HEK293 (cell line): ENCODE measurements at regions not wholly inside any gene's neighbourhood (a gene's known extent, or its start where the extent isn't known, plus 50 kb on each side); places are given as distances from the start of the nearest gene placed in this dataset.
A peak's percentile ranks its signal among the peaks of the same experiment; 100 is the strongest.

Source experiments
- CTCF ChIA-PET: fragments of 350-600 bp; formaldehyde crosslinking; extraction: SDS; loops from one replicate; lab custom pipeline; 2021; ENCODE audit warnings: antibody characterized with exemption; lab: Yijun Ruan, JAX
- POLR2A ChIA-PET: fragments of 300-600 bp; formaldehyde crosslinking; extraction: SDS; loops from one replicate; lab custom pipeline; 2020; ENCODE audit warnings: antibody characterized with exemption, inconsistent platforms; lab: Yijun Ruan, JAX
- H3K27ac ChIP-seq: fragments of 200-500 bp; sonication (Bioruptor generic); 2 replicates; pipeline ENCODE4 v1.5.1; 2014; ENCODE audit warnings: low read depth, low read length, control low read depth, inconsistent platforms; ENCODE audit errors: extremely low read depth
- H3K36me3 ChIP-seq, 2 experiments: fragments of 200-500 bp in 1 of 2; sonication (Bioruptor generic) in 1 of 2; 1 replicate in 1 of 2; 2 replicates in 1 of 2; pipeline ENCODE4 v1.5.1; 2014 to 2017; ENCODE audit warnings: inconsistent platforms in 2 of 2, low read length in 2 of 2; ENCODE audit not compliant: control insufficient read depth in 2 of 2, insufficient read depth in 1 of 2
- H3K4me1 ChIP-seq: fragments of 200-500 bp; sonication (Bioruptor generic); 2 replicates; pipeline ENCODE4 v1.5.1; 2014; ENCODE audit warnings: mild to moderate bottlenecking, low read length, inconsistent platforms; ENCODE audit not compliant: control insufficient read depth, insufficient read depth
- H3K4me3 ChIP-seq: 2 replicates; pipeline ENCODE4 v1.5.1; 2011; ENCODE audit warnings: low read depth, mild to moderate bottlenecking, control low read depth, low read length, moderate library complexity
- H3K9me3 ChIP-seq: fragments of 200-500 bp; sonication (Bioruptor generic); 2 replicates; pipeline ENCODE4 v1.5.1; 2014; ENCODE audit warnings: low read depth, low read length, inconsistent platforms; ENCODE audit not compliant: control insufficient read depth, insufficient read depth
- EGR2 ChIP-seq: fragments of 450-650 bp; formaldehyde crosslinking; IDR thresholded peaks from 2 replicates; pipeline ENCODE4 v1.5.1; 2016; ENCODE audit warnings: low read depth, missing biosample characterization, missing genetic modification characterization
- FEZF1 ChIP-seq: fragments of 450-650 bp; formaldehyde crosslinking; IDR thresholded peaks from 2 replicates; pipeline ENCODE4 v1.5.1; 2016; ENCODE audit warnings: missing biosample characterization, missing genetic modification characterization
- GLI4 ChIP-seq: fragments of 450-650 bp; formaldehyde crosslinking; IDR thresholded peaks from 2 replicates; pipeline ENCODE4 v1.5.1; 2016; ENCODE audit warnings: missing biosample characterization, missing genetic modification characterization
- GLIS1 ChIP-seq: fragments of 450-650 bp; formaldehyde crosslinking; IDR thresholded peaks from 2 replicates; pipeline ENCODE4 v1.5.1; 2016; ENCODE audit warnings: missing biosample characterization, missing genetic modification characterization
- IKZF3 ChIP-seq: fragments of 450-650 bp; IDR thresholded peaks from 2 replicates; pipeline ENCODE4 v1.5.0; 2018; ENCODE audit warnings: missing biosample characterization, mild to moderate bottlenecking, missing genetic modification characterization, moderate library complexity
- KLF1 ChIP-seq: fragments of 450-650 bp; formaldehyde crosslinking; IDR thresholded peaks from 2 replicates; pipeline ENCODE4 v1.5.1; 2016; ENCODE audit warnings: missing biosample characterization, missing genetic modification characterization
- KLF7 ChIP-seq: fragments of 450-650 bp; formaldehyde crosslinking; IDR thresholded peaks from 2 replicates; pipeline ENCODE4 v1.5.1; 2016; ENCODE audit warnings: missing biosample characterization, missing genetic modification characterization, borderline replicate concordance
- KLF9 ChIP-seq: fragments of 450-650 bp; formaldehyde crosslinking; IDR thresholded peaks from 2 replicates; pipeline ENCODE4 v1.5.1; 2016; ENCODE audit warnings: missing biosample characterization, missing genetic modification characterization, low read depth
- MYNN ChIP-seq: fragments of 450-650 bp; formaldehyde crosslinking; IDR thresholded peaks from 2 replicates; pipeline ENCODE4 v1.5.1; 2016; ENCODE audit warnings: missing biosample characterization, missing genetic modification characterization, borderline replicate concordance
- PRDM1 ChIP-seq: fragments of 450-650 bp; formaldehyde crosslinking; IDR thresholded peaks from 2 replicates; pipeline ENCODE4; 2016; ENCODE audit warnings: missing biosample characterization, missing genetic modification characterization
- PRDM4 ChIP-seq: fragments of 450-650 bp; formaldehyde crosslinking; IDR thresholded peaks from 2 replicates; pipeline ENCODE4 v1.5.1; 2017; ENCODE audit warnings: missing biosample characterization, missing genetic modification characterization
- ZBTB17 ChIP-seq: fragments of 450-650 bp; formaldehyde crosslinking; IDR thresholded peaks from 2 replicates; pipeline ENCODE4 v1.5.1; 2016; ENCODE audit warnings: missing biosample characterization, missing genetic modification characterization
- ZBTB20 ChIP-seq: fragments of 450-650 bp; formaldehyde crosslinking; IDR thresholded peaks from 2 replicates; pipeline ENCODE4 v1.5.1; 2016; ENCODE audit warnings: missing biosample characterization, missing genetic modification characterization
- ZEB2 ChIP-seq: fragments of 450-650 bp; formaldehyde crosslinking; IDR thresholded peaks from 2 replicates; pipeline ENCODE4 v1.5.1; 2016; ENCODE audit warnings: missing biosample characterization, missing genetic modification characterization
- ZFHX2 ChIP-seq: fragments of 450-650 bp; formaldehyde crosslinking; conservative IDR thresholded peaks from 2 replicates; pipeline ENCODE4 v1.5.1; 2016; ENCODE audit warnings: missing biosample characterization, missing genetic modification characterization
- ZFP41 ChIP-seq: fragments of 450-650 bp; formaldehyde crosslinking; IDR thresholded peaks from 2 replicates; pipeline ENCODE4 v1.5.1; 2016; ENCODE audit warnings: missing biosample characterization, missing genetic modification characterization, borderline replicate concordance
- ZNF132 ChIP-seq: fragments of 450-650 bp; formaldehyde crosslinking; IDR thresholded peaks from 2 replicates; pipeline ENCODE4 v1.5.1; 2017; ENCODE audit warnings: missing biosample characterization, missing genetic modification characterization, borderline replicate concordance
- ZNF138 ChIP-seq: fragments of 450-650 bp; formaldehyde crosslinking; IDR thresholded peaks from 2 replicates; pipeline ENCODE4 v1.5.1; 2016; ENCODE audit warnings: missing biosample characterization, missing genetic modification characterization, borderline replicate concordance
- ZNF16 ChIP-seq: fragments of 450-650 bp; formaldehyde crosslinking; IDR thresholded peaks from 2 replicates; pipeline ENCODE4 v1.5.1; 2016; ENCODE audit warnings: low read depth, missing biosample characterization, missing genetic modification characterization
- ZNF239 ChIP-seq: fragments of 450-650 bp; formaldehyde crosslinking; IDR thresholded peaks from 2 replicates; pipeline ENCODE4 v1.5.1; 2016; ENCODE audit warnings: missing biosample characterization, missing genetic modification characterization
- ZNF24 ChIP-seq: fragments of 450-650 bp; formaldehyde crosslinking; IDR thresholded peaks from 2 replicates; pipeline ENCODE4 v1.5.1; 2016; ENCODE audit warnings: missing biosample characterization, missing genetic modification characterization
- ZNF324 ChIP-seq: fragments of 450-650 bp; formaldehyde crosslinking; IDR thresholded peaks from 2 replicates; pipeline ENCODE4 v1.5.1; 2016; ENCODE audit warnings: missing biosample characterization, missing genetic modification characterization
- ZNF394 ChIP-seq: fragments of 450-650 bp; formaldehyde crosslinking; IDR thresholded peaks from 2 replicates; pipeline ENCODE4 v1.5.1; 2016; ENCODE audit warnings: missing biosample characterization, missing genetic modification characterization, mild to moderate bottlenecking, moderate library complexity, borderline replicate concordance
- ZNF473 ChIP-seq: fragments of 450-650 bp; formaldehyde crosslinking; IDR thresholded peaks from 2 replicates; pipeline ENCODE4 v1.5.1; 2017; ENCODE audit warnings: missing biosample characterization, missing genetic modification characterization
- ZNF561 ChIP-seq: fragments of 450-650 bp; IDR thresholded peaks from 2 replicates; pipeline ENCODE4 v1.5.1; 2018; ENCODE audit warnings: missing biosample characterization, missing genetic modification characterization, borderline replicate concordance
- ZNF600 ChIP-seq: fragments of 450-650 bp; formaldehyde crosslinking; IDR thresholded peaks from 2 replicates; pipeline ENCODE4 v1.5.1; 2016; ENCODE audit warnings: missing biosample characterization, missing genetic modification characterization
- ZNF623 ChIP-seq: fragments of 450-650 bp; formaldehyde crosslinking; IDR thresholded peaks from 2 replicates; pipeline ENCODE4 v1.5.1; 2016; ENCODE audit warnings: missing biosample characterization, missing genetic modification characterization
- TF ChIP-seq, protein P1 (sequence below): fragments of 450-650 bp; formaldehyde crosslinking; IDR thresholded peaks from 2 replicates; pipeline ENCODE4 v1.5.1; 2016; ENCODE audit warnings: missing biosample characterization, missing genetic modification characterization

DNA sequence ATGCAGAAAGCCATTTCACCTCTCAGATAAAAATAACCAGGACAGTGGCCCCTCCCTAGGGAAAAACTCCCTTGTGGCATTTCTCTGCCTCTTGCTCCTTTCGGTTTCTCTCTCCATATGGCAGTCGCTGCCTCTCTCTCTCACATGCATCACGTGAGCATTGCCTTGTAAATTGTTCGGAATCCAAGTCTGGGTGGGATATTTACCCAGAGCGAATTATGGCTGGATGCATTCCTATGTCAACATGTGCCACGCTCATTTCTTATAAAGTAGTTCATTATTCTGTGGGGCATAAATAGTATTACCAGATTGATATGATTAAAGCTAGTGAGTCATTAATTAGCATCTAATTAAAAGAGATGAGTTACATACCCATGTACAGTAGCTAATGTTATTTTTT is 392.9 kb downstream of the INSC start:
- H3K27ac ChIP-seq: no peak overlapping the region
- CTCF ChIA-PET: interaction anchor here (1.2 kb wide), 1 partner anchor 11 kb away, joined by 3 read pairs; no protein-coding TSS in a partner anchor
- no peak for TF ChIP-seq ZEB2
- no peak for TF ChIP-seq GLI4 (tag by site-specific recombination)
- peak; percentile 93 for TF ChIP-seq FEZF1
- TF ChIP-seq ZBTB17 (tag by site-specific recombination): 0 out of 2 replicates have a peak, but pooled peaks have one; percentile 17
- peak; percentile 62 for TF ChIP-seq GLIS1
- TF ChIP-seq PRDM4 (tag by site-specific recombination): no peak
- peak; percentile 38; the same call in 1 of the 2 replicates for TF ChIP-seq ZNF561 (tag by site-specific recombination)
- TF ChIP-seq KLF1 (tag by site-specific recombination): peak; percentile 74
- H3K4me1 ChIP-seq: no peaks in the 10 kb centered on the region
- no peaks in the 10 kb centered on the region for H3K36me3 ChIP-seq
- H3K4me3 ChIP-seq: no peak overlapping the region
- H3K9me3 ChIP-seq: no peaks in the 10 kb centered on the region
- POLR2A ChIA-PET: no interaction called here

- Histone ChIP-seq H3K4me3 (no peak overlapping the region), H3K4me1 (no peaks in the 10 kb centered on the region), H3K36me3 (no peaks in the 10 kb centered on the region), H3K27ac (no peak overlapping the region), H3K9me3 (no peaks in the 10 kb centered on the region)
- TF ChIP-seq ZFHX2 (peak; percentile 75), ZBTB20 (tag by site-specific recombination) (no peak), EGR2 (tag by site-specific recombination) (peak; percentile 62; the same call in 1 of the 2 replicates)
- ChIA-PET POLR2A (no interaction called here), CTCF (no interaction called here)
These were observed 394.4 kb downstream of the INSC start for GRCh38 chr11:15509082-15509481.

DNA sequence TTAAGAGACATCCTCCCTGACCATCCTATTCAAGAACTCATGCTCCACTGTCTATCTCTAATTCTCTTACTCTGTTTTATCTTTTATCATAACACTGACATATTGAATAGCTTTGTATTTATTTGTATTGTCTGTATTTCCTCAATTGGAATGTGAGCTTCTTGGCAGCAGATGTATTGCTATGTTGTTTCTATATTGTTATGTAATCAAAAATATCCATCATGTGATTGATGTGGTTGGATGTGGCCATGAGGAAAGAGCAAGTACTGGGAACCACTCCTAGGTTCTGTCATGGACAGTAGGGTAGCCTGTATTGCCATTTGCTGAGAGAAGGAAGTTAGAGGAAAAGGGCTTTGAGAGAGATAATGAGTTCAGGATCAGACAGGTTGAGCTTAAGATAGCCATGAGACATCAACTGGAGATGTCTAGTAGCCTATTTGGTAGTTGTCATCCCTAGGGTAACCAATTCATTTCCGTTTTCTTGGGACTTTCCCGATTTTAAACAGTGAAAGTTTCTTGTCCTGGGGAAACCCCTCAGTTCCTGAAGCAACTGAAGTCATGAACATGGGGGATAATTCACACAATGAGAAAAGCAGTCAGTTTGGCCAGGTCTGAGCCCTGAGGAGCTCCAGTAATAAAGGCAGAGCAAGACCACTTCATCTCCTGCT is 404.5 kb downstream of the INSC start:
- CTCF ChIA-PET: no interaction called here
- no peaks in the 10 kb centered on the region for H3K36me3 ChIP-seq
- POLR2A ChIA-PET: interaction anchor here (0.6 kb wide), 1 partner anchor 16 kb away, joined by 3 read pairs; no protein-coding TSS in a partner anchor
- no peaks in the 10 kb centered on the region for H3K9me3 ChIP-seq
- H3K27ac ChIP-seq: no peak overlapping the region
- H3K4me3 ChIP-seq: no peak overlapping the region
- TF ChIP-seq ZNF394 (tag by site-specific recombination) (no peak), ZNF600 (tag by site-specific recombination) (no peak)
- TF ChIP-seq, protein P1, sequence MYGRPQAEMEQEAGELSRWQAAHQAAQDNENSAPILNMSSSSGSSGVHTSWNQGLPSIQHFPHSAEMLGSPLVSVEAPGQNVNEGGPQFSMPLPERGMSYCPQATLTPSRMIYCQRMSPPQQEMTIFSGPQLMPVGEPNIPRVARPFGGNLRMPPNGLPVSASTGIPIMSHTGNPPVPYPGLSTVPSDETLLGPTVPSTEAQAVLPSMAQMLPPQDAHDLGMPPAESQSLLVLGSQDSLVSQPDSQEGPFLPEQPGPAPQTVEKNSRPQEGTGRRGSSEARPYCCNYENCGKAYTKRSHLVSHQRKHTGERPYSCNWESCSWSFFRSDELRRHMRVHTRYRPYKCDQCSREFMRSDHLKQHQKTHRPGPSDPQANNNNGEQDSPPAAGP (tag by site-specific recombination): no peak
- H3K4me1 ChIP-seq: no peaks in the 10 kb centered on the region

DNA sequence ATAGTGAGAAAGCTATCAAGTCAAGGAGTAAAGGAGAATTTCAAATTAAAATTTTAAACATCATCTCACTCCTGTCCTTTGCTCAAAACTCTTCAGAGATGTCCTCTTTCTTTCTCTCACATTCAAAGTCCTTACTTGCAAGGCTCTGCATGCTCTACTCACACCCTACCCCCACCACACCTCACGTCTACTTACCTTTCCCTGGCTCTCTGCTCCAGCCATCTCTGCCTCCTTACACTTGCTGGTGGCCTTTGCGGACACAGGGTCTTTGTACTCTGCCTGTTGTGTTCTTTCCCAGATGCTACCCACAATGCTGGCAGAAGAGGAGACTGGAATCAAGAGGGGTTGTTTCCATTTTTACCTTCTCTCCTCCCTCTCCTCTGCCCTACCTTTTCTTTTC is 405.2 kb downstream of the INSC start:
- ChIA-PET CTCF (no interaction called here), POLR2A (no interaction called here)
- H3K9me3 ChIP-seq: no peaks in the 10 kb centered on the region
- no peaks in the 10 kb centered on the region for H3K36me3 ChIP-seq
- H3K27ac ChIP-seq: no peak overlapping the region
- H3K4me3 ChIP-seq: no peak overlapping the region
- H3K4me1 ChIP-seq: no peaks in the 10 kb centered on the region
- no peak for TF ChIP-seq ZFP41 (tag by site-specific recombination)
- no peak for TF ChIP-seq ZNF132 (tag by site-specific recombination)
- TF ChIP-seq IKZF3: no peak
- no peak for TF ChIP-seq KLF9 (tag by site-specific recombination)
- TF ChIP-seq ZNF239 (tag by site-specific recombination): no peak
- no peak for TF ChIP-seq MYNN (tag by site-specific recombination)
- no peak for TF ChIP-seq ZNF138 (tag by site-specific recombination)
- TF ChIP-seq ZNF24 (tag by site-specific recombination): no peak
- no peak for TF ChIP-seq ZNF623 (tag by site-specific recombination)
- no peak for TF ChIP-seq ZNF473 (tag by site-specific recombination)
- TF ChIP-seq PRDM1 (tag by site-specific recombination): no peak
- no peak for TF ChIP-seq ZNF324 (tag by site-specific recombination)
- no peak for TF ChIP-seq KLF7
- TF ChIP-seq ZNF16: no peak
